IMR-90 (cell line): ENCODE measurements at regions not wholly inside any gene's neighbourhood (a gene's known extent, or its start where the extent isn't known, plus 50 kb on each side); places are given as distances from the start of the nearest gene placed in this dataset.

ENCODE experiments used
- ATAC-seq: fragments of 200-7000 bp; cut with Tn5 transposase; 2 replicates; pipeline ENCODE4 v1.9.1; 2020; ENCODE audit warnings: low read depth, mild to moderate bottlenecking, moderate library complexity
- BruUV-seq: library from RNA; stranded (reverse); fragments of 400-500 nt; replicated peaks from 2 replicates; lab custom pipeline; 2021; lab: Mats Ljungman, UMichigan
- CTCF ChIA-PET: fragments of 300-600 bp; formaldehyde crosslinking; extraction: SDS; loops from one replicate; lab custom pipeline; 2021; ENCODE audit warnings: antibody characterized with exemption; lab: Yijun Ruan, JAX
- POLR2A ChIA-PET: fragments of 300-600 bp; sonication (Branson Sonifier 250); formaldehyde crosslinking; loops from one replicate; lab custom pipeline; 2022; ENCODE audit warnings: antibody characterized with exemption; ENCODE audit not compliant: unreplicated experiment; lab: Charles Lee
- DNase-seq: peaks from one replicate; pipeline ENCODE4 v3.0.0; 2013
- H2AFZ ChIP-seq: replicated peaks from 2 replicates; pipeline ENCODE3; 2013; ENCODE audit warnings: low read length, mild to moderate bottlenecking; ENCODE audit not compliant: poor library complexity
- H2AK5ac ChIP-seq: 2 replicates; pipeline ENCODE4 v1.6.1; 2013; ENCODE audit warnings: low read depth, low read length, inconsistent platforms
- H2AK9ac ChIP-seq: replicated peaks from 2 replicates; pipeline ENCODE3; 2013; ENCODE audit warnings: mild to moderate bottlenecking, low read depth, low read length, moderate library complexity; ENCODE audit not compliant: poor library complexity
- H2BK120ac ChIP-seq: 2 replicates; pipeline ENCODE4 v1.6.1; 2013; ENCODE audit warnings: low read depth, low read length, inconsistent platforms
- H2BK15ac ChIP-seq: 3 replicates; pipeline ENCODE4 v1.6.1; 2013; ENCODE audit warnings: low read depth, low read length, inconsistent platforms
- H2BK20ac ChIP-seq: 2 replicates; pipeline ENCODE4 v1.6.1; 2013; ENCODE audit warnings: low read depth, mild to moderate bottlenecking, inconsistent platforms, low read length, moderate library complexity
- H2BK5ac ChIP-seq: 2 replicates; pipeline ENCODE4 v1.6.1; 2013; ENCODE audit warnings: mild to moderate bottlenecking, low read depth, low read length, inconsistent platforms; ENCODE audit not compliant: poor library complexity, severe bottlenecking
- H3K14ac ChIP-seq: replicated peaks from 2 replicates; pipeline ENCODE4 v1.6.1; 2013; ENCODE audit warnings: low read depth, low read length, inconsistent platforms
- H3K18ac ChIP-seq: 2 replicates; pipeline ENCODE4 v1.6.1; 2013; ENCODE audit warnings: low read depth, low read length, control low read depth
- H3K23ac ChIP-seq: 2 replicates; pipeline ENCODE4 v1.6.1; 2013; ENCODE audit warnings: low read depth, low read length, inconsistent platforms
- H3K27ac ChIP-seq: 2 replicates; pipeline ENCODE4 v1.5.1; 2013; ENCODE audit warnings: mild to moderate bottlenecking, control low read depth, low read length; ENCODE audit not compliant: insufficient read depth
- H3K27me3 ChIP-seq: 2 replicates; pipeline ENCODE4 v1.6.1; 2013; ENCODE audit warnings: low read length; ENCODE audit not compliant: control insufficient read depth, insufficient read depth
- H3K36me3 ChIP-seq: 2 replicates; pipeline ENCODE4 v1.6.1; 2013; ENCODE audit warnings: low read length, mixed read lengths; ENCODE audit not compliant: control insufficient read depth, insufficient read depth
- H3K4ac ChIP-seq: 2 replicates; pipeline ENCODE4 v1.6.1; 2013; ENCODE audit warnings: low read depth, low read length, inconsistent platforms
- H3K4me1 ChIP-seq: 2 replicates; pipeline ENCODE4 v1.6.1; 2013; ENCODE audit warnings: low read length, mixed read lengths; ENCODE audit not compliant: control insufficient read depth, insufficient read depth
- H3K4me2 ChIP-seq: 2 replicates; pipeline ENCODE4 v1.6.1; 2013; ENCODE audit warnings: low read depth, mild to moderate bottlenecking, control low read depth, low read length, moderate library complexity
- H3K4me3 ChIP-seq: 2 replicates; pipeline ENCODE4 v1.5.1; 2013; ENCODE audit warnings: low read depth, mild to moderate bottlenecking, control low read depth, low read length, moderate library complexity; ENCODE audit not compliant: insufficient read depth
- H3K56ac ChIP-seq: 2 replicates; pipeline ENCODE4 v1.6.1; 2013; ENCODE audit warnings: low read length, inconsistent platforms; ENCODE audit not compliant: insufficient read depth; ENCODE audit errors: extremely low read depth
- H3K79me1 ChIP-seq, 2 experiments: 2 replicates each; pipeline ENCODE4 v1.6.1; 2013; ENCODE audit warnings: low read length in 2 of 2, inconsistent platforms in 1 of 2, low read depth in 1 of 2
- H3K9ac ChIP-seq: 2 replicates; pipeline ENCODE4 v1.6.1; 2013; ENCODE audit warnings: low read depth, low read length, control low read depth
- H3K9me1 ChIP-seq: 2 replicates; pipeline ENCODE4 v1.6.1; 2013; ENCODE audit warnings: low read length, inconsistent platforms; ENCODE audit not compliant: insufficient read depth
- H3K9me3 ChIP-seq: 2 replicates; pipeline ENCODE4 v1.6.1; 2013; ENCODE audit warnings: low read length; ENCODE audit not compliant: control insufficient read depth, insufficient read depth
- H4K20me1 ChIP-seq: 2 replicates; pipeline ENCODE4 v1.6.1; 2013; ENCODE audit warnings: low read length, inconsistent platforms; ENCODE audit not compliant: insufficient read depth
- H4K5ac ChIP-seq: 2 replicates; pipeline ENCODE4 v1.6.1; 2013; ENCODE audit warnings: mild to moderate bottlenecking, low read depth, low read length, control low read depth
- H4K8ac ChIP-seq, 2 experiments: 2 replicates each; pipeline ENCODE4 v1.6.1; 2013; ENCODE audit warnings: low read depth in 2 of 2, low read length in 2 of 2, control low read depth in 1 of 2, inconsistent platforms in 1 of 2
- H4K91ac ChIP-seq: 2 replicates; pipeline ENCODE4 v1.6.1; 2013; ENCODE audit warnings: low read depth, low read length, inconsistent platforms; ENCODE audit not compliant: insufficient read depth
- BHLHE40 ChIP-seq: fragments of 150-350 bp; IDR thresholded peaks from 2 replicates; pipeline ENCODE4 v1.6.1; 2016; ENCODE audit warnings: mild to moderate bottlenecking, low read depth, low read length
- CEBPB ChIP-seq: IDR thresholded peaks from 2 replicates; pipeline ENCODE4 v1.6.1; 2012; ENCODE audit warnings: low read depth, low read length, improper control_type of control experiment
- CTCF ChIP-seq: conservative IDR thresholded peaks from 2 replicates; pipeline ENCODE4 v1.5.1; 2012; ENCODE audit warnings: mild to moderate bottlenecking, low read depth, low read length, improper control_type of control experiment
- ELK1 ChIP-seq: fragments of 150-350 bp; IDR thresholded peaks from 2 replicates; pipeline ENCODE4 v1.6.1; 2016; ENCODE audit warnings: low read depth, mild to moderate bottlenecking, low read length, moderate library complexity, borderline replicate concordance
- MAFK ChIP-seq: IDR thresholded peaks from 2 replicates; pipeline ENCODE4 v1.6.1; 2012; ENCODE audit warnings: low read depth, low read length, improper control_type of control experiment
- MAZ ChIP-seq: IDR thresholded peaks from 2 replicates; pipeline ENCODE4 v1.6.1; 2012; ENCODE audit warnings: low read depth, mild to moderate bottlenecking, low read length, improper control_type of control experiment, moderate library complexity, borderline replicate concordance
- MXI1 ChIP-seq: IDR thresholded peaks from 2 replicates; pipeline ENCODE4 v1.6.1; 2012; ENCODE audit warnings: low read depth, mild to moderate bottlenecking, low read length, moderate library complexity, borderline replicate concordance
- POLR2A ChIP-seq: IDR thresholded peaks from 2 replicates; pipeline ENCODE4 v1.6.1; 2012; ENCODE audit warnings: mild to moderate bottlenecking, low read depth, low read length
- RAD21 ChIP-seq: IDR thresholded peaks from 2 replicates; pipeline ENCODE4 v1.6.1; 2012; ENCODE audit warnings: low read length, improper control_type of control experiment
- RFX5 ChIP-seq: IDR thresholded peaks from 2 replicates; pipeline ENCODE4 v1.8.0; 2012; ENCODE audit warnings: low read depth, mild to moderate bottlenecking, low read length, moderate library complexity
- SMC3 ChIP-seq: fragments of 150-350 bp; IDR thresholded peaks from 2 replicates; pipeline ENCODE4 v1.6.1; 2016; ENCODE audit warnings: low read depth, mild to moderate bottlenecking, antibody characterized with exemption, low read length, moderate library complexity
- USF2 ChIP-seq: fragments of 150-350 bp; IDR thresholded peaks from 2 replicates; pipeline ENCODE4 v1.6.1; 2017; ENCODE audit warnings: mild to moderate bottlenecking, antibody characterized with exemption, low read length, low read depth
- WGBS, 2 experiments: methylation state at CpG; one replicate each; pipeline versions ENCODE4 v1.1.5 to v1.1.7; 2013; ENCODE audit warnings: missing lambda C conversion rate in 2 of 2; ENCODE audit not compliant: insufficient read length in 1 of 2; ENCODE audit errors: extremely low coverage in 2 of 2; 5-methylcytosine and 5-hydroxymethylcytosine counted together
- dilution Hi-C: fragments of 300-500 bp; cut with HindIII; formaldehyde crosslinking; loops from one replicate; pipeline ENCODE4 v1.14.3; 2018; ENCODE audit warnings: low sequenced_read_pairs; ENCODE audit not compliant: unreplicated experiment
- in situ Hi-C: fragments of 300-500 bp; cut with MboI; formaldehyde crosslinking; loops from 3 replicates; pipeline ENCODE4 v1.14.3; 2019; ENCODE audit warnings: low sequenced_read_pairs, inconsistent platforms, mixed read lengths
- intact Hi-C: fragments of 100-400 bp; cut with micrococcal nuclease; formaldehyde crosslinking; loops from 2 replicates; pipeline ENCODE4 v1.10.0; 2022

- H2BK15ac ChIP-seq: no peak overlapping the region
- no peaks in the 10 kb centered on the region for H4K20me1 ChIP-seq
- H4K5ac ChIP-seq: no peak overlapping the region
- no peak for DNase-seq
- H3K4me3 ChIP-seq: no peak overlapping the region
- H3K4ac ChIP-seq: no peak overlapping the region
- no peak overlapping the region for H2AFZ ChIP-seq
- no peak overlapping the region for H3K56ac ChIP-seq
- H3K27ac ChIP-seq: no peak overlapping the region
- H2AK5ac ChIP-seq: no peak overlapping the region
- no peaks in the 10 kb centered on the region for H3K4me1 ChIP-seq
- H4K8ac ChIP-seq: no peak overlapping the region
- no peaks in the 10 kb centered on the region for H3K27me3 ChIP-seq
- H3K23ac ChIP-seq: no peak overlapping the region
- no peak overlapping the region for H3K9ac ChIP-seq
- H3K36me3 ChIP-seq: no peaks in the 10 kb centered on the region
- BruUV-seq: no TSS peak
- intact Hi-C loops: no loop called here
- no peak overlapping the region for H2BK20ac ChIP-seq
- CTCF ChIA-PET: no interaction called here
- H3K4me2 ChIP-seq: no peak overlapping the region
- no peaks in the 10 kb centered on the region for H3K9me1 ChIP-seq
- no CpG with 5 or more reads among the region's 4 CpGs for WGBS, 2 experiments
- in situ Hi-C loops: no loop called here
- H4K91ac ChIP-seq: no peak overlapping the region
- H3K79me1 ChIP-seq: no peaks in the 10 kb centered on the region
- POLR2A ChIA-PET: no interaction called here
- TF ChIP-seq POLR2A: no peak
- TF ChIP-seq RFX5: no peak
- no peak for TF ChIP-seq ELK1
- no peak for TF ChIP-seq MAFK
- no peak for TF ChIP-seq RAD21
- TF ChIP-seq BHLHE40: no peak
- TF ChIP-seq USF2: no peak
- TF ChIP-seq CEBPB: no peak
- no peak for TF ChIP-seq SMC3
- no peak for TF ChIP-seq CTCF
- no peak for TF ChIP-seq MAZ
- no peak for TF ChIP-seq MXI1
- peaks cover 6% of the 10 kb centered on the region for H3K9me3 ChIP-seq
- no peak overlapping the region for H3K18ac ChIP-seq
- H3K14ac ChIP-seq: no peak overlapping the region
- no peak overlapping the region for H2BK120ac ChIP-seq
- H2AK9ac ChIP-seq: no peak overlapping the region
- no peak overlapping the region for H2BK5ac ChIP-seq
- dilution Hi-C loops: no loop called here
- ATAC-seq: no peak
These were observed 898.7 kb downstream of the BCL11A start for GRCh38 chr2:59654710-59655109.
